Mucosa of descending colon (tissue), 3 donors: ENCODE measurements at regions not wholly inside any gene's neighbourhood (a gene's known extent, or its start where the extent isn't known, plus 50 kb on each side); places are given as distances from the start of the nearest gene placed in this dataset.
"Not testable (repeated sequence)": the region's sequence is repeated elsewhere in the genome, so short reads cannot be mapped to it uniquely, and the experiment has no call there.

Experiments
- ATAC-seq: fragments of 200-7000 bp; cut with Tn5 transposase; one replicate; pipeline ENCODE4 v1.9.1; 2020; ENCODE audit warnings: mild to moderate bottlenecking, moderate library complexity
- DNase-seq, 3 donors: peaks; one replicate each; pipeline ENCODE4 v3.0.0-alpha.2; 2020
- H3K36me3 ChIP-seq: fragments of 200-600 bp; one replicate; pipeline ENCODE4 v1.8.0; 2021; ENCODE audit warnings: low read depth, mild to moderate bottlenecking
- H3K4me1 ChIP-seq: fragments of 200-600 bp; one replicate; pipeline ENCODE4 v1.8.0; 2021; ENCODE audit warnings: low read depth, mild to moderate bottlenecking
- H3K4me3 ChIP-seq: fragments of 200-600 bp; one replicate; pipeline ENCODE4 v1.8.0; 2021; ENCODE audit warnings: mild to moderate bottlenecking
- H3K9me3 ChIP-seq: fragments of 200-600 bp; one replicate; pipeline ENCODE4 v1.8.0; 2021; ENCODE audit warnings: mild to moderate bottlenecking
- CTCF ChIP-seq: fragments of 200-600 bp; IDR thresholded peaks from one replicate; pipeline ENCODE4 v1.8.0; 2022; ENCODE audit warnings: antibody characterized with exemption, mild to moderate bottlenecking
- intact Hi-C, 2 donors: fragments of 100-400 bp; cut with DNase I in 1 of 2; cut with micrococcal nuclease in 1 of 2; formaldehyde crosslinking; loops; one replicate each; pipeline versions ENCODE4 v1.11.0 to v1.11.1; 2022; cut with DNase I, micrococcal nuclease
- donor health status: DM: no; HTN: no; CAD: no; lungs with moderate emphysema.
- donor health status: DM: no; HTN: no; CAD: no.
- donor health status: DM: no; HTN: yes; CAD: no.

GRCh38 chr12:126436041-126436440 is 1370.8 kb downstream of the AACS start:
- H3K36me3 ChIP-seq: no peaks in the 10 kb centered on the region
- no peak for TF ChIP-seq CTCF

GRCh38 chr12:126437934-126438333 is 1372.7 kb downstream of the AACS start:
- H3K9me3 ChIP-seq: peaks cover 33% of the 10 kb centered on the region
- intact Hi-C loops: no loop called here
- no peak for DNase-seq
- H3K4me1 ChIP-seq: no peaks in the 10 kb centered on the region
- TF ChIP-seq CTCF: no peak
- H3K4me3 ChIP-seq: no peak overlapping the region
- ATAC-seq: no peak
- no peaks in the 10 kb centered on the region for H3K36me3 ChIP-seq

More at GRCh38 chr12:126436041-126436440, 1370.8 kb downstream of the AACS start:
- ATAC-seq (no peak), DNase-seq (no peak)
- H3K9me3 ChIP-seq: peaks cover 29% of the 10 kb centered on the region
- no peak overlapping the region for H3K4me3 ChIP-seq
- intact Hi-C loops: no loop called here
- H3K4me1 ChIP-seq: no peaks in the 10 kb centered on the region

GRCh38 chr12:126443977-126444376 is 1378.7 kb downstream of the AACS start:
- ATAC-seq (no peak), DNase-seq (no peak)
- H3K4me3 ChIP-seq: no peak overlapping the region
- TF ChIP-seq CTCF: no peak
- H3K4me1 ChIP-seq: no peaks in the 10 kb centered on the region
- no peaks in the 10 kb centered on the region for H3K36me3 ChIP-seq
- peaks cover 58% of the 10 kb centered on the region for H3K9me3 ChIP-seq
- intact Hi-C loops: no loop called here

GRCh38 chr12:126447346-126447745 is 1382.1 kb downstream of the AACS start:
- Histone ChIP-seq H3K4me1 (no peaks in the 10 kb centered on the region), H3K9me3 (peaks cover 47% of the 10 kb centered on the region), H3K36me3 (no peaks in the 10 kb centered on the region), H3K4me3 (no peak overlapping the region)
- intact Hi-C loops: no loop called here
- ATAC-seq: no peak
- no peak for DNase-seq
- no peak for TF ChIP-seq CTCF

GRCh38 chr12:126451809-126452208 is 1386.6 kb downstream of the AACS start:
- no peak for TF ChIP-seq CTCF
- no peak for ATAC-seq
- peaks cover 32% of the 10 kb centered on the region for H3K9me3 ChIP-seq
- H3K4me3 ChIP-seq: no peak overlapping the region
- intact Hi-C loops: no loop called here
- no peaks in the 10 kb centered on the region for H3K4me1 ChIP-seq
- H3K36me3 ChIP-seq: no peaks in the 10 kb centered on the region
- no peak for DNase-seq

- H3K4me3 ChIP-seq, ATAC-seq, DNase-seq, H3K36me3 ChIP-seq, intact Hi-C loops, H3K4me1 ChIP-seq: not testable (repeated sequence)
- H3K9me3 ChIP-seq: peaks cover 30% of the 10 kb centered on the region
These were observed 1387.5 kb downstream of the AACS start for GRCh38 chr12:126452686-126453085.
